Endodermal cell (in vitro differentiated cells): ENCODE measurements at regions not wholly inside any gene's neighbourhood (a gene's known extent, or its start where the extent isn't known, plus 50 kb on each side); places are given as distances from the start of the nearest gene placed in this dataset.

Source experiments
- DNase-seq: peaks from one replicate; pipeline ENCODE4 v3.0.0-alpha.2; 2017
- H3K27ac ChIP-seq: 2 replicates; pipeline ENCODE4 v1.5.1; 2013; ENCODE audit warnings: mild to moderate bottlenecking, low read depth, low read length, moderate library complexity
- H3K27me3 ChIP-seq: 2 replicates; pipeline ENCODE4 v1.6.1; 2013; ENCODE audit warnings: mild to moderate bottlenecking, low read length, moderate library complexity; ENCODE audit not compliant: insufficient read depth, control insufficient read depth, poor library complexity, severe bottlenecking
- H3K36me3 ChIP-seq: 2 replicates; pipeline ENCODE4 v1.7.0; 2013; ENCODE audit warnings: mild to moderate bottlenecking, low read length, moderate library complexity; ENCODE audit not compliant: control insufficient read depth, insufficient read depth
- H3K4me1 ChIP-seq: one replicate; pipeline ENCODE4 v1.7.0; 2013; ENCODE audit warnings: low read length; ENCODE audit not compliant: control insufficient read depth, insufficient read depth
- H3K4me3 ChIP-seq: 2 replicates; pipeline ENCODE4 v1.5.1; 2013; ENCODE audit warnings: mild to moderate bottlenecking, low read length, moderate library complexity
- H3K9ac ChIP-seq: 2 replicates; pipeline ENCODE4 v1.6.1; 2013; ENCODE audit warnings: mild to moderate bottlenecking, low read length, moderate library complexity; ENCODE audit not compliant: poor library complexity, severe bottlenecking; ENCODE audit errors: extremely low read depth
- H3K9me3 ChIP-seq: 2 replicates; pipeline ENCODE4 v1.6.1; 2013; ENCODE audit warnings: mild to moderate bottlenecking, low read length, moderate library complexity; ENCODE audit not compliant: control insufficient read depth
- H3K27ac Mint-ChIP-seq: 2 replicates; pipeline ENCODE4 v1.8.0; 2020; ENCODE audit warnings: mixed read lengths
- H3K27me3 Mint-ChIP-seq: 2 replicates; pipeline ENCODE4 v1.8.0; 2021; ENCODE audit warnings: mild to moderate bottlenecking, mixed read lengths; ENCODE audit not compliant: insufficient read depth
- H3K36me3 Mint-ChIP-seq: 2 replicates; pipeline ENCODE4 v1.8.0; 2020; ENCODE audit warnings: low read depth, mixed read lengths
- H3K4me1 Mint-ChIP-seq: 2 replicates; pipeline ENCODE4 v1.8.0; 2020; ENCODE audit warnings: mixed read lengths
- H3K4me3 Mint-ChIP-seq: 2 replicates; pipeline ENCODE4 v1.8.0; 2020; ENCODE audit warnings: mild to moderate bottlenecking, moderate library complexity, mixed read lengths
- H3K9me3 Mint-ChIP-seq: 2 replicates; pipeline ENCODE4 v1.8.0; 2020; ENCODE audit warnings: mild to moderate bottlenecking, mixed read lengths
- WGBS, 2 experiments: methylation state at CpG; one replicate each; pipeline versions ENCODE4 v1.1.5 to v1.1.7; 2013; ENCODE audit warnings: missing lambda C conversion rate in 2 of 2, mixed read lengths in 1 of 2; ENCODE audit not compliant: insufficient coverage in 1 of 2, insufficient read length in 1 of 2; 5-methylcytosine and 5-hydroxymethylcytosine counted together
- TF ChIP-seq, protein P1 (sequence below): fragments of 200-600 bp; sonication (generic); conservative IDR thresholded peaks from 2 replicates; pipeline ENCODE4 v1.5.0; 2021; ENCODE audit warnings: antibody characterized with exemption, mild to moderate bottlenecking

DNA sequence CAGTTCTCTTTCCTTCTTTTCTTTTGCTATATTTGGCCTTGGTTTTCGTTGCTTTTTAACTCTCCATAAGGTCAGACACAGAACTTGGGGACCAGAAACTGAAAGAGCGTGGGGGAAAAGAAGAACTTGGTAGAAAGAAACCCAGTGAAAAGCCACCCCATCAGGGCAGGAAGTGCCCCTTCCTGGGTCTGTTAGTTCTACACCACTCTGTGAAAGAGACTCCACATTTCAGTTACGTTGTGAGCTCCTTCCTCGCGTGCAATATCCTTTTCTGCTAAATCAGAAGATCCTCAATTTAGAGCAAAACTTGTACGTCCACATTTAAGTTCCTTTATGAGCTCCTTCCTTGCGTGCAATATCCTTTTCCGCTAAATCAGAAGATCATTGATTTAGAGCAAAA, 220.6 kb upstream of the FOXK1 start:
- Histone ChIP-seq H3K27me3 (no peaks in the 10 kb centered on the region), H3K27ac (no peak overlapping the region), H3K36me3 (no peaks in the 10 kb centered on the region), H3K9ac (no peak overlapping the region), H3K4me3 (no peak overlapping the region), H3K9me3 (peaks cover 10% of the 10 kb centered on the region), H3K4me1 (no peaks in the 10 kb centered on the region)
- DNase-seq: no peak
- WGBS, 2 experiments: 85% methylated on average over 5 to 8 of the region's 8 CpGs
- Mint-ChIP-seq H3K4me3 (no peak overlapping the region), H3K27ac (no peak overlapping the region), H3K36me3 (no peaks in the 10 kb centered on the region), H3K9me3 (peaks cover 13% of the 10 kb centered on the region), H3K27me3 (peaks cover 9% of the 10 kb centered on the region), H3K4me1 (no peaks in the 10 kb centered on the region)
- TF ChIP-seq, protein P1, sequence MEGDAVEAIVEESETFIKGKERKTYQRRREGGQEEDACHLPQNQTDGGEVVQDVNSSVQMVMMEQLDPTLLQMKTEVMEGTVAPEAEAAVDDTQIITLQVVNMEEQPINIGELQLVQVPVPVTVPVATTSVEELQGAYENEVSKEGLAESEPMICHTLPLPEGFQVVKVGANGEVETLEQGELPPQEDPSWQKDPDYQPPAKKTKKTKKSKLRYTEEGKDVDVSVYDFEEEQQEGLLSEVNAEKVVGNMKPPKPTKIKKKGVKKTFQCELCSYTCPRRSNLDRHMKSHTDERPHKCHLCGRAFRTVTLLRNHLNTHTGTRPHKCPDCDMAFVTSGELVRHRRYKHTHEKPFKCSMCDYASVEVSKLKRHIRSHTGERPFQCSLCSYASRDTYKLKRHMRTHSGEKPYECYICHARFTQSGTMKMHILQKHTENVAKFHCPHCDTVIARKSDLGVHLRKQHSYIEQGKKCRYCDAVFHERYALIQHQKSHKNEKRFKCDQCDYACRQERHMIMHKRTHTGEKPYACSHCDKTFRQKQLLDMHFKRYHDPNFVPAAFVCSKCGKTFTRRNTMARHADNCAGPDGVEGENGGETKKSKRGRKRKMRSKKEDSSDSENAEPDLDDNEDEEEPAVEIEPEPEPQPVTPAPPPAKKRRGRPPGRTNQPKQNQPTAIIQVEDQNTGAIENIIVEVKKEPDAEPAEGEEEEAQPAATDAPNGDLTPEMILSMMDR: no peak

DNA sequence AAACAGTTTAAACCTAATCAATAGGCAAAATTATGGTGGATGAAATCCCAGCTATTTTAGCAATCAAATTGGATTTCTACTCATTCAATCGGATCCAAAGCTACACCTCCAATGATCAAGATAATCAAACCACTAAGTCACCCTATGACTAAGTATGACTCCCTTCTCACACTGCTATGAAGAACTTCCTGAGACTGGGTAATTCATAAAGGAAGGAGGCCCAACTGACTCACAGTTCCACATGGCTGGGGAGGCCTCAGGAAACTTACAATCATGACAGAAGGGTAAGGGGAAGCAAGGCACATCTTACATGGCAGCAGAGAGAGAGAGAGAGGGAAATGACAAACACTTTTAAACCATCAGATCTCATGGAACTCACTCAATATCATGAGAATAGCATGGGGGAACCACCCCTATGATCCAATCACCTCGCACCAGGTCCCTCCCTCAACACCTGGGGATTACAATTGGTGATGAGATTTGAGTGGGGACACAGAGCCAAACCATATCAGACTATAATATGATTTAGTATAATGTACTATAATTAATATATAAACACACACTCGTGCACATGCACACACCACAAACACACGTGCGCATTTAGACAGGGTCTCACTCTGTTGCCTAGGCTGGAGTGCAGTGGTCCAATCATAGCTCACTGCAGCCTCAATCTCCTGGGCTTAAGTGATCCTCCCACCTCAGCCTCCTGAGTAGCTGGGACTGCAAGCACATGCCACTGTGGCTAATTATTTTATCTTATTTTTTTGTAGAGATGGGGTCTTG, 213.6 kb upstream of the FOXK1 start:
- WGBS, 2 experiments: 90 to 94% methylated on average over 3 to 4 of the region's 5 CpGs
- H3K9ac ChIP-seq: no peak overlapping the region
- no peaks in the 10 kb centered on the region for H3K36me3 ChIP-seq
- Mint-ChIP-seq H3K27ac (no peak overlapping the region), H3K4me1 (peaks cover 2% of the 10 kb centered on the region), H3K9me3 (peaks cover 13% of the 10 kb centered on the region), H3K27me3 (peaks cover 5% of the 10 kb centered on the region), H3K36me3 (no peaks in the 10 kb centered on the region), H3K4me3 (no peak overlapping the region)
- no peaks in the 10 kb centered on the region for H3K4me1 ChIP-seq
- no peak for DNase-seq
- peaks cover 7% of the 10 kb centered on the region for H3K9me3 ChIP-seq
- H3K4me3 ChIP-seq: no peak overlapping the region
- H3K27ac ChIP-seq: no peak overlapping the region
- no peaks in the 10 kb centered on the region for H3K27me3 ChIP-seq
- TF ChIP-seq, protein P1: no peak

DNA sequence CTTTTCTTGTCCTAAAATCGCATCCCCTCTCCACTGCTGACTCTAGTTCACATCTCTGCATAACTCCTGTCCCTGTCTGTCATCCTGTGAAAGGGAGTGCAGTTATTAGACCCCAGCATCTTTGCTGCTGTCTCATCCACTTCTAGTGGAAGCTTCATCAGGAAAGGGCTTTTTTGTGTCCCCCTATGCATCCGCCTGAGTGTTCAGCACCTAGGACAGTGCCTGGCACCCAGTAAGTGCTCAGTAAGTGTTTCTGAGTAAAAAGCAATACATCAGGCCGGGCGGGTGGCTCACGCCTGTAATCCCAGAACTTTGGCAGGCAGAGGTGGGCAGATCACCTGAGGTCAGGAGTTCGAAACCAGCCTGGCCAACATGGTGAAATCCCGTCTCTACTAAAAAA, 211.8 kb upstream of the FOXK1 start:
- Histone ChIP-seq H3K4me1 (no peaks in the 10 kb centered on the region), H3K27me3 (no peaks in the 10 kb centered on the region), H3K9ac (no peak overlapping the region), H3K36me3 (no peaks in the 10 kb centered on the region), H3K4me3 (no peak overlapping the region), H3K9me3 (no peaks in the 10 kb centered on the region), H3K27ac (no peak overlapping the region)
- peak; percentile 78 for DNase-seq
- 61 to 72% methylated on average over 6 to 7 of the region's 7 CpGs for WGBS, 2 experiments
- Mint-ChIP-seq H3K36me3 (no peaks in the 10 kb centered on the region), H3K4me3 (no peak overlapping the region), H3K4me1 (peaks cover 2% of the 10 kb centered on the region), H3K9me3 (peaks cover 4% of the 10 kb centered on the region), H3K27me3 (peaks cover 4% of the 10 kb centered on the region), H3K27ac (no peak overlapping the region)
- TF ChIP-seq, protein P1: no peak
